ENCODE measurements at regions not wholly inside any gene's neighbourhood (a gene's known extent, or its start where the extent isn't known, plus 50 kb on each side); places are given as distances from the start of the nearest gene placed in this dataset.

DNA sequence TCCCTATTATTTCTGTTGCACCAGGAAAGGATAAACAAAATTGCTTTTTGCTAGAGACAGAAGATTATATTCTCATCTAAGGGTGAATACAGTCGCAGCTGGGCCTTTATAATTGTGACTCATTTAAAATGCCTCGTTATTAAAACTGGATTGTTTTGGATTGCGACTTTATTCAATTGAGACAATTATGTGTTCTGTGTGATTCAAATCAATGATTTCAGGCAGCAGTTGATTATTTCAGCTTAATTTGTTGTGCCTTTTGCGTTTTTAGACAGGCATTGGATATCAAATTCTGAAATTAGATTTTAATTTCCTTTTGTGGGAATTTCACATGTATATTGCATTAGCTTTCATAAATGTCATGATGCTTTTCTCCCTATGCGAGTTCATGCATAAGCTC is 778.1 kb upstream of the SOX11 start:
- DNase-seq (ENCODE audit: low spot score) (no peak), ATAC-seq (ENCODE audit: insufficient number of reproducible peaks, low FRiP score, low read depth) (no peak)
- no peaks in the 10 kb centered on the region for H3K9me3 ChIP-seq
- H3K27me3 ChIP-seq (replicated peaks; ENCODE audit: insufficient read depth), result no peaks in the 10 kb centered on the region
- no peaks in the 10 kb centered on the region for H3K4me1 ChIP-seq (ENCODE audit: control insufficient read depth in 1 of 2, low read depth in 2 of 2)
- no peaks in the 10 kb centered on the region for H3K36me3 ChIP-seq
- H3K27ac ChIP-seq, result no peak overlapping the region
- TF ChIP-seq, protein P1, sequence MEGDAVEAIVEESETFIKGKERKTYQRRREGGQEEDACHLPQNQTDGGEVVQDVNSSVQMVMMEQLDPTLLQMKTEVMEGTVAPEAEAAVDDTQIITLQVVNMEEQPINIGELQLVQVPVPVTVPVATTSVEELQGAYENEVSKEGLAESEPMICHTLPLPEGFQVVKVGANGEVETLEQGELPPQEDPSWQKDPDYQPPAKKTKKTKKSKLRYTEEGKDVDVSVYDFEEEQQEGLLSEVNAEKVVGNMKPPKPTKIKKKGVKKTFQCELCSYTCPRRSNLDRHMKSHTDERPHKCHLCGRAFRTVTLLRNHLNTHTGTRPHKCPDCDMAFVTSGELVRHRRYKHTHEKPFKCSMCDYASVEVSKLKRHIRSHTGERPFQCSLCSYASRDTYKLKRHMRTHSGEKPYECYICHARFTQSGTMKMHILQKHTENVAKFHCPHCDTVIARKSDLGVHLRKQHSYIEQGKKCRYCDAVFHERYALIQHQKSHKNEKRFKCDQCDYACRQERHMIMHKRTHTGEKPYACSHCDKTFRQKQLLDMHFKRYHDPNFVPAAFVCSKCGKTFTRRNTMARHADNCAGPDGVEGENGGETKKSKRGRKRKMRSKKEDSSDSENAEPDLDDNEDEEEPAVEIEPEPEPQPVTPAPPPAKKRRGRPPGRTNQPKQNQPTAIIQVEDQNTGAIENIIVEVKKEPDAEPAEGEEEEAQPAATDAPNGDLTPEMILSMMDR (IDR thresholded peaks at IDR 0.05), result no peak
- H3K4me3 ChIP-seq, result no peak overlapping the region

- DNase-seq (ENCODE audit: low spot score) (no peak), ATAC-seq (ENCODE audit: insufficient number of reproducible peaks, low FRiP score, low read depth) (no peak)
- Histone ChIP-seq H3K4me1 (ENCODE audit: control insufficient read depth in 1 of 2, low read depth in 2 of 2) (no peaks in the 10 kb centered on the region), H3K27me3 (replicated peaks; ENCODE audit: insufficient read depth) (no peaks in the 10 kb centered on the region), H3K4me3 (no peak overlapping the region), H3K36me3 (no peaks in the 10 kb centered on the region), H3K27ac (no peak overlapping the region), H3K9me3 (no peaks in the 10 kb centered on the region)
- TF ChIP-seq, protein P1 (IDR thresholded peaks at IDR 0.05), result no peak
These were observed 777.6 kb upstream of the SOX11 start for GRCh38 chr2:4914551-4914950.

GRCh38 chr2:4915357-4915756 is 776.8 kb upstream of the SOX11 start:
- H3K4me3 ChIP-seq, result no peak overlapping the region
- no peaks in the 10 kb centered on the region for H3K27me3 ChIP-seq (replicated peaks; ENCODE audit: insufficient read depth)
- TF ChIP-seq, protein P1 (IDR thresholded peaks at IDR 0.05), result no peak
- no peaks in the 10 kb centered on the region for H3K36me3 ChIP-seq
- ATAC-seq (ENCODE audit: insufficient number of reproducible peaks, low FRiP score, low read depth) (no peak), DNase-seq (ENCODE audit: low spot score) (no peak)
- no peaks in the 10 kb centered on the region for H3K9me3 ChIP-seq
- H3K4me1 ChIP-seq (ENCODE audit: control insufficient read depth in 1 of 2, low read depth in 2 of 2), result no peaks in the 10 kb centered on the region
- H3K27ac ChIP-seq, result no peak overlapping the region

DNA sequence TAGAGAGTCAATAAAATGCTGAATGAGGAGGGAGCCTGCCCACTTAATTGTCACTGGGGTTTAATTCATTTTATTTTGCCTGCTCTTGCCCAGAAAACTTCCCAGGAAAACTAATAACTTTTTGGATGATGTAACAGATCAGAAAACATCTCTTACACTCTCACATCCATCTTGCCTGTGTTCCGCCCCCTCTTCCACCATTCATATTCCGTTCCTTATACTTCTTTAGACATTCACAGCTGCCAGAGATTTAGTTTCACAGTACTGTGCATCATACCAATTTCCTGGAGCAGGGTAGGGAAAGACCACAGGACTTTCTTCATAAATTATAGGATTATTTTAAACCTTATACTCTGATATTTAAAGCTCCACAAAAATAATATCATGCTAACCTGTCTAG is 776.1 kb upstream of the SOX11 start:
- Histone ChIP-seq H3K9me3 (no peaks in the 10 kb centered on the region), H3K27ac (no peak overlapping the region), H3K27me3 (replicated peaks; ENCODE audit: insufficient read depth) (no peaks in the 10 kb centered on the region), H3K36me3 (no peaks in the 10 kb centered on the region), H3K4me1 (ENCODE audit: control insufficient read depth in 1 of 2, low read depth in 2 of 2) (no peaks in the 10 kb centered on the region), H3K4me3 (no peak overlapping the region)
- no peak for ATAC-seq (ENCODE audit: insufficient number of reproducible peaks, low FRiP score, low read depth)
- TF ChIP-seq, protein P1 (IDR thresholded peaks at IDR 0.05), result no peak
- DNase-seq (ENCODE audit: low spot score), result no peak

GRCh38 chr2:4930704-4931103 is 761.5 kb upstream of the SOX11 start:
- TF ChIP-seq, protein P1 (IDR thresholded peaks at IDR 0.05), result no peak
- DNase-seq (ENCODE audit: low spot score) (no peak), ATAC-seq (ENCODE audit: insufficient number of reproducible peaks, low FRiP score, low read depth) (no peak)
- no peaks in the 10 kb centered on the region for H3K27me3 ChIP-seq (replicated peaks; ENCODE audit: insufficient read depth)
- H3K9me3 ChIP-seq, result no peaks in the 10 kb centered on the region
- no peak overlapping the region for H3K27ac ChIP-seq
- H3K36me3 ChIP-seq, result no peaks in the 10 kb centered on the region
- no peak overlapping the region for H3K4me3 ChIP-seq
- no peaks in the 10 kb centered on the region for H3K4me1 ChIP-seq (ENCODE audit: control insufficient read depth in 1 of 2, low read depth in 2 of 2)

All from thoracic aorta (tissue), 2 donors.